ENCODE measurements at regions not wholly inside any gene's neighbourhood (a gene's known extent, or its start where the extent isn't known, plus 50 kb on each side); places are given as distances from the start of the nearest gene placed in this dataset.

DNA sequence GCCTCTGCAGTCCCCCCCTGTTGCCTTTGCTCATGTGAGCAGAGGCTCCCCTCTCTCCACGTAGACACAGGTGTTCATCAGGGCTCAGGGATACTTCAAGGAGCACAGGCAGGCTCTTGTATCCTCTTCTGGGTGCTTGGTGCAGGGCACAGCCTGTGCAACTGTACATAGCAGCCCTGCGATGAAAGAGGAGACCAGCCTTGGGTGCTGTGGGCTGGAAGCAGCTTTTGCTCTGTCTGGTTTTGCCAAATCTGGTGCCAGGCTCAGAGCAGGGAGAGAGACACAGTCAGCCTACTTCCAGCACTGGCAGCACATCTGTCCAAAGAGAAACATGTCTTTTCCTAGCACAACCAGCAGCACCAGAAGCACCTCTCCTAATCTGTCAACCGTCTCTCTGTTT lies 132.1 kb downstream of the ETS2 start:
- TF ChIP-seq CTCF (conservative IDR thresholded peaks at IDR 0.05; ENCODE audit: low read depth, low read length): no peak

DNA sequence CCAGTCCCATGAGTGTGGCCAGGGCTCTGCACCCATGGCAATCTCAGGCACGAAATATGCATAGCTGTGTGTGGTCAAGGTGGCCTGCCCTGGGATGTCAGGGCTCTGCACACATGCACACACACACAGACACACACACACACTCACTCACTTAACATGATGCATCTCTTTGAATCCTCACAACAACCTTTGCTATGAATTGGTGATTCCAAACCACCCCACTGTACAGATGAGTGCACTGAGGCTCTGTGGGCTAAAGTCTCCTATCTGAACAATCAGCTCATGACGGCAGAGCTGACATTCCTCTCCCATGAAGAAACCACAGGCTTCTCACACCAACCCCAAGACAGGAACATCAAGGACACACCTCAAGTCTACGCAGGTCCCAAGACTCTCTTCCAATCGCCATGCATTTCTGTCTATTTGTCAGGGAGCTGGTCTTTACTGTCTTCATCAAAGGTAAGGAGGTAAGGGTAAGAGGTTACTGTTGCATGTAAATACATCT lies 131.6 kb downstream of the ETS2 start:
- TF ChIP-seq CTCF (conservative IDR thresholded peaks at IDR 0.05; ENCODE audit: low read depth, low read length): no peak
- no peak for DNase-seq (ENCODE audit: low read depth)

More for the DNA sequence above, 132.1 kb downstream of the ETS2 start:
- no peak overlapping the region for H3K4me3 ChIP-seq (ENCODE audit: low read length)
- DNase-seq (ENCODE audit: low read depth): no peak

DNA sequence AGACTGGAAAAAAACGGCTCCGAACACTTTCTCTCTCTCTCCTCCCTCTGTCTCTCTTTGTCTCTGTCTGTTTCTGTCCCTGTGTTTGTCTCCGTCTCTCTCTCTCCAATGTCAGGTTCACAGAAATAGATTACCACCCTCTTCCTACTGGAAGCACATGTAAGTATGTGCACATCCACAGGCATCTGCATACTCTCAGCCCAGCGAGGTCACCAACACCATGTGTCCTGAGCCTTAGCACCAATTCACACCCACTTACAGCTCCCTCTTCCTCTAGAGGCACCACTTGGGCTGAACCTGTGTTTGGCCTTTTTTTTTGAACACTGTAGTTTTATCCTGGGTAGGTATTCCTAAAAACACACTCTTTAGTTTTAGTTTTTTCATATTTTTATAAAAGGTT lies 130.5 kb downstream of the ETS2 start:
- H3K4me3 ChIP-seq (ENCODE audit: low read length): no peak overlapping the region
- no peak for DNase-seq (ENCODE audit: low read depth)
- TF ChIP-seq CTCF (conservative IDR thresholded peaks at IDR 0.05; ENCODE audit: low read depth, low read length): no peak

More for the DNA sequence above, 131.6 kb downstream of the ETS2 start:
- H3K4me3 ChIP-seq (ENCODE audit: low read length): no peak overlapping the region

DNA sequence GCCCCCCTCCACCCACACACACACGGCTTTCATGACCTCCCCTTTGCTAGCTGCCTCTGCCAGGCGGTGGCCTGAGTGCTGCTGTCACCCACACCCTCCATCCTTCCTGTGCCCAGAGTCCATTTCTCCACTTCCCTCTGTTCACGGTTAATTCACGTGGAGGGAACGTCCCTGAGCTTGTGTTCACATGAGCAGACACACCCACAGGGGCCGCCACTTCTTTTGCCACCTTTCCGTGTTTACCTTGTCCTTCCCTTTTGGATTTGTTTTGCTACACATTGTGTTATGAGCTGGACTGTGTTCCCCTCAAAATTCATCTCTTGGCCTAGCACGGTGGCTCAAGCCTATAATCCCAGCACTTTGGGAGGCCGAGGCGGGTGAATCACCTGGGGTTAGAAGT lies 128.0 kb downstream of the ETS2 start:
- no peak for TF ChIP-seq CTCF (conservative IDR thresholded peaks at IDR 0.05; ENCODE audit: low read depth, low read length)
- H3K4me3 ChIP-seq (ENCODE audit: low read length): no peak overlapping the region
- DNase-seq (ENCODE audit: low read depth): no peak

DNA sequence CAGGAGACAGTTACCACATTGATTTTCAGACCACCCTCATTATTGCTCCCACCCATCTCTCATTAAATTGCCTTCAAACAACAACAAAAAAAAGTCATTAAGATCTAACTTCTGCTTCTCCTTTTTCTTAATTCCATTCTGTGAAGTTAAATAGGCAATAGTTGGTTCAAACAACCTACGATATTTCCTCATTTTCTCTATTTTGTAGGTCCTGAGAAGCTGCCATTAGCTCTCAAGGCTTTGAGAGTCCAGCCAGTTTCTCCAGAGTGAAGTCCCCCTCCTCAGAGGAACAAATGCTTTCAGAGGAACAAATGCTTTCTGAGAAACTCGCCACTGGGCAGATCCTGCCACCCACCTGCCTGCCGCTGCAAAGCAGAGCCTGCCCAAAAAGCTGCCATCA lies 125.6 kb downstream of the ETS2 start:
- no peak for DNase-seq (ENCODE audit: low read depth)
- TF ChIP-seq CTCF (conservative IDR thresholded peaks at IDR 0.05; ENCODE audit: low read depth, low read length): no peak
- no peak overlapping the region for H3K4me3 ChIP-seq (ENCODE audit: low read length)

GRCh38 chr21:38930853-38931252 lies 125.1 kb downstream of the ETS2 start:
- DNase-seq (ENCODE audit: low read depth): no peak
- TF ChIP-seq CTCF (conservative IDR thresholded peaks at IDR 0.05; ENCODE audit: low read depth, low read length): no peak
- H3K4me3 ChIP-seq (ENCODE audit: low read length): no peak overlapping the region

- no peak for TF ChIP-seq CTCF (conservative IDR thresholded peaks at IDR 0.05; ENCODE audit: low read depth, low read length)
- no peak for DNase-seq (ENCODE audit: low read depth)
- no peak overlapping the region for H3K4me3 ChIP-seq (ENCODE audit: low read length)
Measured at GRCh38 chr21:38930066-38930465, 124.3 kb downstream of the ETS2 start.

All from retinal pigment epithelial cell (primary cell).